CD4-positive, alpha-beta T cell treated with Interleukin-6 for 4 hours (primary cell): ENCODE measurements at regions not wholly inside any gene's neighbourhood (a gene's known extent, or its start where the extent isn't known, plus 50 kb on each side); places are given as distances from the start of the nearest gene placed in this dataset.

ENCODE experiments used
- DNase-seq: peaks from one replicate; pipeline ENCODE4 v3.0.0-alpha.2; 2020; ENCODE audit warnings: mixed read lengths

DNA sequence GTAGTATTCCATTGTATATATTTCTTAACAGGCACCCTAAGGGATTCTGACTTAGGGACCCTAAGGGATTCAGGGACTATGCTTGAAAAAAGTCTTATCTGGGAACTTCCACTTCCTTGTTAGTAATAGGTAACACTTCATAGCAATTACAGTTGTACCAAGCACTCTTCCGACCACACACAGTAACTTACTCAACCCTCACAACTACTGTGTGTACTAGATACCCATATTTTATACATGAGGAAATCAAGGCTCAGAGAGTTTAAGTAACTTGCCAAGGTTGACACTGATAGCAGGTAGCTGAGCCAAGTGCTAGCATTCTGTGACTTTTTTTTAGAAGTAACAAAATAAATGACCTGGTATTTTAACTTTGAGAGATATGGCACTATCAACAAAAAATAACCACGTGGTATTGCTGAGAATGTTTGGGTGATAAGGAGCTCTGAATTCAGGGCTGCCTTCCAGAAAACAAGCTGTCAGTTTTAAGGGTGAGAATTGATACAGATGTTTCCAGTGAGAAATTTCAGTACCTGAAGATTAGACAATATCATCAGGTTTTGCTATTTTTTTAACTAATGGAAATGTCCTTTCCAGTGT is 210.3 kb upstream of the SUCLG2 start:
- no peak for DNase-seq

DNA sequence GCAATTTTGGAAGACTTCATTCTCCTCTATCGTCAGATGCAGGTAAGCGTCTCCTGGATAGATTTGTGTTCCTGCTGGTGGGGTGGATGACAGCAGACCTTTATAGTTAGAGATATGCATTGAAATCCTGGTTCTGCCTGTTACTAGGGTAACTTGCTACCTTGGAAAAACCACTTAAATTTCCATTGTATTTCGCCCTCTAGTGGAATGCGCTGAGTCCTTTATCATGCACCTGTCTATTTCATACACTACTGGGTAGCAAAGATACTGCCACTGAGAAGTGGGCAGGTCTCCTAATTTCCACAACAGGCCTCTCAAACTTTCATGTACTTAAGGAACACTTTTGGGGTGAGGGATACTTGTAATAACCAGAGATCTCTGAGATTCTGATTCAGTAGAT is 209.5 kb upstream of the SUCLG2 start:
- no peak for DNase-seq

DNA sequence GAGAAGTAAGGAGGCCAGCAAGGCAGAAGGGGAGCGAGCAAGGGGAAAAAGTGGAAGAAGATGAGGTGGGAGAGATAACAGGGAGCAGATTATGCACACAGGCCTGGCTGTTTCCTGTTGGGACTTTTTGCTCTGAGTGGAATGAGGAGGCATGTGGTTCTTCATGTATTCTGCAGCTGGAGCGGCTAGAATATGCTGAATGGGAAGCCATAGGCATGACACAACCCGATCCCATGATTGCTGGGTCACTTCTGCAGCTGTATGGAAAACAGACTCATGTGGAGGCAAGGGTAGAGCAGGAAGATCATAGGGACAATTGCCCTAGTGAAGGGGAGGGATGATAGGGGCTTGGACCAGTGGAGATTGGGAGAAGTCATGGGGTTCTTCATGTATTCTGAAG is 206.0 kb upstream of the SUCLG2 start:
- no peak for DNase-seq

DNA sequence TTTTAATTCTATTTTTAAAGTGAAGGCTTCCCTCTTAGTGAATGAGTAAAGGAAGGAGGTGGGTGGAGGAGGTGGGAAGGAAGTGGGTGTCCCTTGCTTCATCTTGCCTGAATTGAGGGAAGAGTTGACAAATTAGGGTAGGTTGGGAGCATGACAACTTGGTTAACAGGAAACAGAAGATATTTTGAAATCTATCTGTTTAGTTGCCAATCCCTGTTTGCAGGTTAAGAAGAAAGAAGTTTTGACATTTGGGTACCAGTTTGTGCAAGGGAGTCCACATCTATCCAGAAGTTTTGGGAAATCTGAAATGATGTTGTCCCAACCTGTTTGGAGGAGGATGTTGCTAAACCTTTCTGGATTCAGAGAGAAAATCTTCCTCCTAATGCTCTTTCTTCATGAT is 204.1 kb upstream of the SUCLG2 start:
- DNase-seq = no peak

DNA sequence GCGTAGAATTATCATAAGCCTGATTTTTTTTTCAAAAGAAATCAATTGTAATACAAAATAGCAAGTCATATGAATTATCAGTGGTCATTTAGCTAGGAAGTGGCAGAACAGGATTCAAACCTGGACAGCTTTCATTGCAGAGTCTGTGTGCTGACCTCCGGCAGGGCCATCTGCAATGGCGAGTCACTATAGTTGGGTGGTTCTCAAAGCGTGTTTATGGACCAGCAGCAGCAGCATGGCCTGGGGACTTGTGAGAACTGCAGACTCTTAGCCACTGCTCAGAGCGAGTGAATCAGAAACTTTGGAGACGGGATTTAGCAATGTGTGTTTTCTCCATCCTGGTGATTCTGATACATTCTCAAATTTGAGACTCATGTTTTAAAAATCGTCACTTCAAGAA is 202.3 kb upstream of the SUCLG2 start:
- no peak for DNase-seq

DNA sequence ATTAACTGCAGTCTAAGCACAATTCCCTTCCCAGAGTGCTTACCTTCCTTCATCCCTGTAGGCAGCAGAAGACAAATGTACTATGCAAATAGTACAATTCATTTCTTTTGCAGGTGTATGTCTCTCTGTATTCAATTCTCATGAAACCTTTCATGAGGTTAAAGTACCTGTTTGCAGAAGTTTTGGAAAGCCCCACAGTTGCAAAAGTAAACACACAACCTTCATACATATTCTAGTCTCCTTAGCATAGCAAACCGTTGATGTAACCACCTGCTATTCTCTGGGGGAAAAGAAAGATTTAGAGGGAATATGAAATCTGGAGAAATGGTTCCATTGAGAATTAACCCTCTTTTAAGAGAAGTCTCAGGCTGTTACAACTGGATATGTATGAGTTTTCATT is 200.3 kb upstream of the SUCLG2 start:
- no peak for DNase-seq

DNA sequence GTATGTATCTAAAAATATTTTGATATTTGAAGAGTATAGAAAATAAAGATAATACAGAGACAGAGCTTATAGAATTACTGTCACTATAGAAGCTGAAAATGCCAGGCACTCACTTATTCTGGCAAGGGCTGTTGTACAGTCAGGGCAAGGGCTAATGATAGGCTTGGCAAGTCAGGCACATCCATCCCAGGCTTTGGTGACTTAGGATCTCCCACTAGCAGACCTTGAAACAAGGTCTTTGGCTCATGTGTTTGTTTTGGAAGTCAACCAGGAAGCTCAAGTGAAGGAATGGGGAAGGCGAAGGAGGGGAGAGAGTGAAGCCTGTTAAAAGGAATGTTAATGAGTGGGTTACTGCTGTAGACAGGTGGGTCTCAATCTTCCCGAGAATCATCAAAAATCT is 199.1 kb upstream of the SUCLG2 start:
- no peak for DNase-seq

DNA sequence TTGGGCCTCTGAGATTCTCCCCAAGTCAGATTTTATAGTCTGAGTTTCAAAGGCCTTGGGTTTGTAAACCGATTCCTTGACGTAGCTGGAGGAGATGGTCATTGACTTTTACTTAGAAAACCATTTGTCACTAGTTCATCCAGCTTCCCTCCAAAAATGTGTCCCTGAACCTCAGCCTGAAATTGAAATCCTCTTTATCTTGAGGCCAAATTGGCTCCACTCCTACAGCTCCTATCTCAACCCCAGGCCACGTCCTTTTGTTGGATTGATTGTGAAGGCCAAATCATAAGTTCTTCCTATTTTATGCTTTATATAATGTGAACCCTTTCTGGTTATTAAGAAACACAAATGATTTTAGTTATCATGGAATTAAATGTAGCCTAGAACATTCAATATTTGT is 193.9 kb upstream of the SUCLG2 start:
- DNase-seq = no peak

DNA sequence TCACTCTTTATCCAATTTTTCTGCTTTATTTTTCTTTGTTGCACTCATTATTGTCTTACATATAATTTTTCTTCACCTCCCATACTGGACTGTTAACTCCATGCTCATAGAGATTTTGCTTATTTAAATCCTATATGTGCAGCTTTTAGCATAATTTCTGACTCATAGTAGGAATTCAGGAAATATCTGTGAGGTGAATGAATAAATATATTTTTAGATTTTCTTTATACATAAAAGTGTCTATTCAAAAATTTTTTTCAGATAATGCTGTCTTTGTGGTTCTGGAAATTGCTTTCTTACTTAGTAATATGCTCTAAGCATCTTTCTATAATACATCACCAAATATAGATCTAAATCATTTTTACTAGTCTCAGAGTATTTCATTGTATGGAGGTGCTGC is 191.8 kb upstream of the SUCLG2 start:
- DNase-seq = no peak

DNA sequence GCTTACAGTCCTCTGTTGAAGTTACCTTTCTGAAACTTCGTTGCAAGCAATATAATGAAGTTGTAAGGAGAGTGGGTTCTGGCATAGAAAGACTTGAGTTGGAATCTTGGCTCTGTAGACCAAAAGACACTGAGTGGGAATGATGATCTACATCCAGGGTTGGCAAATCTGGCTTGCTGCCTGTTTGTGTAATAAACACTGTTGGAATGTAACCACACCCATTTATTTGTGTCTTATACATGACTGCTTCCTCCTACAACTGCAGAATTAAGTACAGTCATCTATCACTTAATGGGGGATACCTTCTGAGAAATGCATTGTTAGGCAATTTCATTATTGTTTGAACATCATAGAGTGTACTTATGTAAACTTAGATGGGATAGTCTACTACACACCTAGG is 178.4 kb upstream of the SUCLG2 start:
- DNase-seq = no peak

DNA sequence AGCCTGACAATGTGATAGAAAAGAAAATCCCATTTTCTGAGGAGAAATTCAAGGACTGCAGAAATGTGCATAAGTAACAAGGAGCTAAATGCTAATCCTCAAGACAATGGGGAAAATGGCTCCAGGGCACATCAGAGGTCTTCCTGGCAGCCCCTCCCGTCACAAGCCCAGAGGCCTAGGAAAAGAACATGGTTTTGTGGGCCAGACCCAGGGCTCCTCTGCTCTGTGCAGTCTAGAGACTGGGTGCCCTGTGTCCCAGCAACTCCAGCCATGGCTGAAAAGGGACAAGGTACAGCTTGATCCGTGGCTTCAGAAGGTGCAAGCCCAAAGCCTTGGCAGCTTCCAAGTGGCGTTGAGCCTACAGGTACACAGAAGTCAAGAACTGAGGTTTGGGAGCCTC is 176.8 kb upstream of the SUCLG2 start:
- DNase-seq = no peak

DNA sequence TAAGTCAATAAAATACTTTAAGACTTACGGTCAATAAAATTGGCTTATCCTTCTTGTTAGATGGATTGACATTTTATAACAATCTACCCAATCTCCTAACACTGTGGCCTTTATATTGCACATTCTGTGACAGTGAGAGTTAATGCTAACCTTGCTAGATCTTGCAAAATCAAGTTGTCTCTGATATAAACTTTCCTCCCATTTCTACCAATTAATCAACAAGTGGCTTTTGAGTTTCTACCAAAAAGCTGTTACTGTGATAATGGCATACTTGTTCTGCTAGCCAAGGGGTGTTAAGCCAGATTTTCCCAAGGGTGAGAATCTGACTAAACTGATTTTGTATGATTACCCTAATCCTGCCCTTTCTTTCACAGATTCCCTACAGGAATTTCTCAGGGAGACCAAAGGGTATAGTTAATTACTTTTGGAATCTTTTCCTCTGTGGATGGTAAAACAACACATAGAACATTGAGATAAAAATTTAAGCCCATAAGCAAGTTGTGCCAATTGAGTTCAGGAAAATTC is 174.1 kb upstream of the SUCLG2 start:
- no peak for DNase-seq

DNA sequence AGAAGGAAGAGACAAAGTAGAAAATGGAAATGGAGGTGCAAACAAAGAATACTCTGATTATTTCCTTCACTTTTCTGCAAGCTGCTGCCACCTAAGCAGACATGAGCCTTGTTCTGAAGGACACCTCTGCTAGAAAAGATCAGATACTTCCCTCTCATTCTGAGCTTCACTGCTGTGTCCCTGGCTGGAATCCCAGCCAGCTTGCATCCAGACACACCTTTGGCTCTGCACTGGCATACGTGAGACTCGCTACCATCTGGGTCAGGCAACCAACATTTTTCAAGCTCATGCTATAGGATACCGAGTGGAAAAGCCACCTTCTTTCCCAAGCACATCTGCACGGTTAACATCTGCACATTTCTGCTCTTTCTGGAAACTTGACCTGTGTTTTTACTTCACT is 166.7 kb upstream of the SUCLG2 start:
- DNase-seq = no peak

DNA sequence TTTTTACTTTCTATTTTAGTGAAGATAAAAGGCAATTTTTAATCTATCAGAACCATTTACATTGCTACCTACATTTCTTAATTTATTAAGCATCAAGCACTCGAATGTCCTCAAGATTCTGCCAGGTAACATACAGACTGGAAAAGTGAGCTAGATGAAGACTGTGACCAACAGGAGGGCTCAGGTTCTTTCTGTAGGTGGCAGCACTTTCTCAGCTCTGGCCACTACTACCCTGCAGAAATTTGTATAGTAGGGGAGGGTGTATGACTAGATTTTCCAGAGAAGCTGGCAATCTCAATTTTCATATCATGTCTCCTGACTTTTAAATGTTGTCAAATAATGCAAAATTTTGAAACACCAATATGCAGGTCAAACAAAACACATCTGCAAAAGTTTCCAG is 165.0 kb upstream of the SUCLG2 start:
- peak; percentile 11 for DNase-seq

DNA sequence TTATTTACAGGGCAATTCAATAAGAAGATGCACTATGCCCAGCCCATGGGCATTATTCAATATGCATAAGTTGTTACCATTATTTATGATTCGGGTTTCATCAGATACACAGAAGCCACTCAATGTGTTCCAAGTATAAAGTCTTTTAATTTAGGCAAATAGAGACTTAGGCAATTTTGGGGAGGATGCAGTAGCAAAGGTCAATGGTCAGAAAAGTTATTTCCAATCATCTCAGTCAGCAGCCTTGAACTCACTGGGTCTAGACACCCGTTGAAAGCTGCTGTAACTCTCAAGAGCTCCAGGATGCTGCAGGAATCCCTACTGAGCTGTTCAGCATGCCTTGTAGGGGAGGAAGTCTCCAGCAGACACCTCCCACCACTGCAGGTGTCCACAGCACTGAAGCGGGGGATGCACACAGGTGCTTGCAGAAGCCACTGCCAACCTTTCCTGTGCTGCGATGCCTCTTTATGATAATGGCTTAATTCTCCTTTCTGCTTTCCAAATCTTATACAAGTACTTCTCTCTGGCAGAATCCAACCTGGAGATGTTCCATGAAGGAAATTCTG is 155.0 kb upstream of the SUCLG2 start:
- DNase-seq = no peak

DNA sequence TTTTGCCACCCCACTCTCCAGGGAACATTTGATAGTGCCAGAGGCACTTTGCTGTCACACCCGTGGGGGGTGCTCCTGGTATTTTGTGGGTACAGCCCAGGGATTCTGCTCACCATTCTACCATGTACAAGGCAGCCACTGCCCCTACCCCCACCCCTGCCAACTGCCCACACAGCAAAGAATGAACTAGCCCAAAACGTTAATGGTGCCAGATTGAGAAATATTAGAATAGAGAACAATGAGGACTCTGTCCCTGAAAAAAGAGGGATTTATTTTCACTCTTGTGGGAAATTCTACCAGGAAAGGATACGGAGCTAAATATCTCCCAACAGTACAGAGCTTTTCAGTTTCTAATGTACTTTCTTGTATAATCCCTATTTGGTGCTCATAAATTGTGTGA is 154.5 kb upstream of the SUCLG2 start:
- no peak for DNase-seq

DNA sequence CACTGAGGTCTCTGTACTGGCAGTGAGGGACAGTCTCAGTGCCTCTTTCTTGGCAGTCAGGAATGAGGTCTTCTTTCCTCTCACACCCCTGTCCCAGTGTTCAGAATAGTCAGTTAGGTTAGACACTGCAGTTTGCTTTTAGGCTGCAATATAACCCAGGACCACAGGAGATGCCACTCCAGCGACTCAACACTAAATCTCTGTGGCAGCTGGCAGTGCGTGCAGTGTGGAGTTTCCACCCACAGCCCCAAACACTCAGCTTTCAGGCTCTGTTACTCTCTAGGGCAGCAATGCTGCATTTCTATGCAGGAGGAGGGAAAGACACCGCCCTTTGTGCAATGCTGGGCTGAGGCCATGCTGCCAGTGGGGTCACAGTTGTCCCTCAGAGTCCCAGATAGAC is 150.2 kb upstream of the SUCLG2 start:
- no peak for DNase-seq

DNA sequence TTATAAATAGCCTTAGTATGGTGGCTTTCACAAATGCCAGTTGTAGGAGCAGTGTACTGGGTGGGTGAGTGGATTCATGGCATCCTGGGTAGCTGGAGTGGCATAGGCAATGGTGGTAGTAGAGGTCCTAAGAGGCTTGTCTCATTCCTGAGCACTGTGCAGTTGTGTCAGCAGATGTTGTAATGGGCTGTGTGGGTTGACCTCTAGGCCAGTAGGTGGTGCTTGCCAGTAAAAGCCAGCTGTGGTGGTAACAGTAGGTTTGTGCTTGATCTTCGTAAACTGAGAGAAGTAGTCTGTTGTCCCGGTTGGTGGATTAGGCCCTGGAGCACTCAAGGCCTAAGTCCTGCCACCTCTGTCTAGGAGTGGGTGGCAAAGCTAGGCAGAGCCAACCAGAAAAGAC is 149.7 kb upstream of the SUCLG2 start:
- DNase-seq = no peak

DNA sequence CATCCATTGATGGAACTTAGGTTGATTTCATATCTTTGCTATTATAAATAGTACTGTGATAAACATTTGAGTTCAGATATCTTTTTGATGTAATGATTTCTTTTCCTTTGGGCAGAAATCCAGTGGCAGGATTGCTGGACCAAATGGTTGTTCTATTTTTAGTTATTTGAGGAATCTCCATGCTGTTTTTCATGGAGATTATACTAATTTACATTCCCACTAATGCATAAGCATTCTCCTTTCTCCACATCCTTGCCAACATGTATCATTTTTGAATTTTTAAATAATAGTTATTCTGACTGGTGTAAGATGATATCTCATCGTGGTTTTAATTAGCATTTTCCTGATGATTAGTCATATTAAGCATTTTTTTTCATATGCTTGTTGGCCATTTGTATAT is 144.0 kb upstream of the SUCLG2 start:
- DNase-seq = no peak

DNA sequence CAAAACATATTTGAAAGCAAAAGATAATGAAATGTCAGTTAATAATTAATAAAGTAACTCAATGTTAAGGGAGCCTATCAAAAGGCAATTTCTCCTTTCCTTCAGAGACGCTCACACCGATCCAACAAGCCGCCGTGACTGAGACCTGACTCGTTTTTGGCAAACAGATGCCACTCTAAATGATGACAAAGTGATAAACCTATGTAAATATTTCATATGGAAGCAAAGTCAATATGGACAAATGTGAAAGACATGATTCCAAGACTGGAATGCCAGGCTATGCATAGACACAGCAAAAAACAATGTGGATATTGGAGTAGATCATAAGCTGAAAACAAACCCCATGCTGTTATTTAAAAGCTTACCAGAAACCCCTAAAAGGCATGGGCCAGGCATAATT is 137.2 kb upstream of the SUCLG2 start:
- no peak for DNase-seq

DNA sequence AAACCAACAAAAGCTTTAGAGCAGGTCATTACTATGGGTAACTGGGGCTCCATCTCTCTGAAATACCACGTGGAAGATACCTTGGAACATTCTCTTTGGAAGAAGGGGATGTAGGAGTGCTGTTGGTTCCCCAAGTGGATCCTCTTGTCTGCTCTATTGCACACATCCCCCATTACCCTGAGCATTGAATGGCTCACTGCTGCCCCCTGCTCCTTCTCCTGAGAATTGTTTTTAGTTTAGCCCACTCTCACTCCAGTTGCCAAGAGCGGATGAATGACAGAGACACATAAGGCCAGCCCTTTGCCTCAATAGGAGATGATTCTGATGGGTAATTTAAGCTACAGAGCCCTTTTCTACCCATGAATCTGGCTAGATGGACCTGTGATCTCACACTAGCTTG is 135.6 kb upstream of the SUCLG2 start:
- DNase-seq = peak; percentile 76

DNA sequence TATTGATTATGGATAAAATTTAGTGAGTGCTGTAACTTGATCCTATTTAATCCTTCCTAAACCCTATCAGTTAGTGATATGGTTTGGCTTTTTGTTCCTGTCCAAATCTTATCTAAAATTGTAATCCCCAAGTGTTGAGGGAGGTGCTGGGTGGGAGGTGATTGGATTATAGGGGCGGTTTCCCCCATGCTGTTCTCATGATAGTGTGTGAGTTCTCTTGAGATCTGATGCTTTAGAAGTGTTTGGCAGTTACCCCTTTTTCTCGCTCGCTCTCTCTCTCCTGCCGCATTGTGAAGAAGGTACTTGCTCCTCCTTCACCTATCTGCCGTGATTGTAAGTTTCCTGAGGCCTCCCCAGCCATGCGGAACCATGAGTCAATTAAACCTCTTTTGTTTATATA is 134.0 kb upstream of the SUCLG2 start:
- no peak for DNase-seq

DNA sequence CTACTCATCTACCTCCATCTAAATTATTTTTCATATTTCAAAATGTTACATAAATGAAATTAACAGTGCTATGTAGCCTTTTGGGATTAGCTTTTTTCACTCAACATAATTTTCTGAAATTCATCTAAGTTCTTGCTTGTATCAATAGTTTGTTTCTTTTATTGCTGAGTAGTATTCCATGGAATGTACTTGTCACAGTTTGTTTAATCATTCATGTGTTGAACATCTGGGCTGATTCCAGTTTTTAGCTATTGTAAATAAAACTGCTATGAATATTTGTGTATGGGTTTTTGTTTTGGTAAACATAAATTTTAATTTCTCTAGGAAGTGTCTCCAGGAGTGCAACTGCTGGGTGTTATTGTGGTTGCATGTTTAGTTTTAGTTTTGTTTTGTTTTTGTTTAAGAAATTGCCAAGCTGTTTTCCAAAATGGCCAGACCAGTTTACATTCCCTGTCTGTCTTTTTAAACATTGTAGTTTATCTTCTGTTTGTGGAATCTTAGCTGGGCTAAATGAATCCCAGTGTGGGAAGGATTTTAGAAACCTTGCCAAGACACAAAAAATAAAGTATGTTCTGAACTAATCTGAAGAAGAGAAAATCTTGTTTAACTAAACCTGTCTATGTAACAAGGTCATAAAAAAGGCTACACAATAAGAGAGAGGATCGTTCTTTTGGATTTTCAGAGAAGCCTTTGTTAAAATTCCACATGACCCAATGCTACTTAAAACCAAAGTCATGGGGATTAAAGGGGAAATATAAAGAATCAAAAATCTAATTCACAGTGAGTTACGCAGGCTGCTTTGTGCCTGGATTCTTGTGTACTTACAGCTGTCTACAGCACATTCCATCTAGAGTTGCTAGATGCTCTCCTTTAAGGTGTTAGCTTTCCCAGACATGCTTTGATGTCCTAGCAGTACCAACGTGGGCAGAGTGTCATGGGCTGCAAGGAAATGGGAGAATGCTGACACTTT is 129.2 kb upstream of the SUCLG2 start:
- no peak for DNase-seq

DNA sequence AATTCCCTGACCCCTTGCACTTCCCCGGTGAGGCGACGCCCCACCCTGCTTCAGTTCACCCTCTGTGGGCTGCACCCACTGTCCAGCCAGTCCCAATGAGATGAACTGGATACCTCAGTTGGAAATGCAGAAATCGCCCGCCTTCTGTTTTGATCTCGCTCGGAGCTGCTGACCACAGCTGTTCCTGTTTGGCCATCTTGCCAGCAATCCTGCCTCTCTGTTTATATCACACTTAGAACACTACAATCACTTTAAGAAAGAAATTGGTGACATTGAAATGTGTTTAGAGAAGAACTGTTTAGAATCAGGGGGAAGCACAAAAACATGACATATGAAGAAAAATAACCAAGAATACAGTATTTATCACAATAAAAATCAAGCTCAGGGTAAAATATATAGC is 127.5 kb upstream of the SUCLG2 start:
- DNase-seq = no peak
